ENCODE measurements at regions not wholly inside any gene's neighbourhood (a gene's known extent, or its start where the extent isn't known, plus 50 kb on each side); places are given as distances from the start of the nearest gene placed in this dataset.

GRCh38 chr15:62565634-62566026 is 400.5 kb upstream of the C2CD4B start:
- peaks cover 13% of the 10 kb centered on the region for H3K4me1 ChIP-seq (replicated peaks; ENCODE audit: insufficient read depth)
- peaks cover 6% of the 10 kb centered on the region; the same call in 1 of the 2 replicates for H3F3A ChIP-seq (ENCODE audit: insufficient read depth, low read depth)
- H3K79me2 ChIP-seq (ENCODE audit: low read depth), result no peaks in the 10 kb centered on the region
- no peak overlapping the region for H3K4me2 ChIP-seq
- intact Hi-C loops (cut with micrococcal nuclease; ENCODE audit: unreplicated experiment), result no loop called here
- H4K20me1 ChIP-seq (ENCODE audit: insufficient read depth), result no peaks in the 10 kb centered on the region
- no peaks in the 10 kb centered on the region for H3K9me2 ChIP-seq (ENCODE audit: insufficient read depth)
- DNase-seq, result no peak
- TF ChIP-seq CTCF (conservative IDR thresholded peaks at IDR 0.05) (no peak), EZH2 (IDR thresholded peaks at IDR 0.05; ENCODE audit: low read depth) (no peak)
- H3K4me3 ChIP-seq, result no peak overlapping the region
- H3K36me3 ChIP-seq (ENCODE audit: low read depth), result no peaks in the 10 kb centered on the region
- no peaks in the 10 kb centered on the region for H3K27me3 ChIP-seq (ENCODE audit: insufficient read depth, low read depth)
- ChIA-PET POLR2A (ENCODE audit: unreplicated experiment) (no interaction called here), CTCF (no interaction called here)
- H2AFZ ChIP-seq, result no peak overlapping the region
- H3K9me3 ChIP-seq (ENCODE audit: insufficient read depth, low read depth), result no peaks in the 10 kb centered on the region
- H3K27ac ChIP-seq, result no peak overlapping the region
- BruUV-seq (replicated peaks), result no TSS peak

GRCh38 chr15:62566248-62566647 is 401.2 kb upstream of the C2CD4B start:
- Histone ChIP-seq H3K27ac (no peak overlapping the region), H3K36me3 (ENCODE audit: low read depth) (no peaks in the 10 kb centered on the region), H3K9me3 (ENCODE audit: insufficient read depth, low read depth) (no peaks in the 10 kb centered on the region), H3K9me2 (ENCODE audit: insufficient read depth) (no peaks in the 10 kb centered on the region), H3K4me3 (no peak overlapping the region), H3K27me3 (ENCODE audit: insufficient read depth, low read depth) (no peaks in the 10 kb centered on the region), H4K20me1 (ENCODE audit: insufficient read depth) (no peaks in the 10 kb centered on the region), H3K4me1 (replicated peaks; ENCODE audit: insufficient read depth) (peaks cover 14% of the 10 kb centered on the region), H3K4me2 (no peak overlapping the region), H3F3A (ENCODE audit: insufficient read depth, low read depth) (peaks cover 6% of the 10 kb centered on the region; the same call in 1 of the 2 replicates), H3K79me2 (ENCODE audit: low read depth) (no peaks in the 10 kb centered on the region), H2AFZ (no peak overlapping the region)
- no peak for DNase-seq
- CTCF ChIA-PET, result no interaction called here
- intact Hi-C loops (cut with micrococcal nuclease; ENCODE audit: unreplicated experiment), result no loop called here
- TF ChIP-seq CTCF (conservative IDR thresholded peaks at IDR 0.05) (no peak), EZH2 (IDR thresholded peaks at IDR 0.05; ENCODE audit: low read depth) (no peak)
- BruUV-seq (replicated peaks), result no TSS peak
- POLR2A ChIA-PET (ENCODE audit: unreplicated experiment), result no interaction called here

- ChIA-PET POLR2A (ENCODE audit: unreplicated experiment) (no interaction called here), CTCF (no interaction called here)
- Histone ChIP-seq H3K79me2 (ENCODE audit: low read depth) (no peaks in the 10 kb centered on the region), H3F3A (ENCODE audit: insufficient read depth, low read depth) (peaks cover 6% of the 10 kb centered on the region; the same call in 1 of the 2 replicates), H3K4me2 (no peak overlapping the region), H3K27me3 (ENCODE audit: insufficient read depth, low read depth) (no peaks in the 10 kb centered on the region), H3K27ac (no peak overlapping the region), H2AFZ (no peak overlapping the region), H3K4me1 (replicated peaks; ENCODE audit: insufficient read depth) (peaks cover 14% of the 10 kb centered on the region), H3K9me3 (ENCODE audit: insufficient read depth, low read depth) (no peaks in the 10 kb centered on the region), H3K4me3 (no peak overlapping the region), H4K20me1 (ENCODE audit: insufficient read depth) (no peaks in the 10 kb centered on the region), H3K9me2 (ENCODE audit: insufficient read depth) (no peaks in the 10 kb centered on the region), H3K36me3 (ENCODE audit: low read depth) (no peaks in the 10 kb centered on the region)
- no peak for DNase-seq
- intact Hi-C loops (cut with micrococcal nuclease; ENCODE audit: unreplicated experiment), result no loop called here
- TF ChIP-seq CTCF (conservative IDR thresholded peaks at IDR 0.05), result no peak
- no peak for TF ChIP-seq EZH2 (IDR thresholded peaks at IDR 0.05; ENCODE audit: low read depth)
- BruUV-seq (replicated peaks), result no TSS peak
Observed at GRCh38 chr15:62567501-62567900, 402.4 kb upstream of the C2CD4B start.
